ENCODE measurements at regions not wholly inside any gene's neighbourhood (a gene's known extent, or its start where the extent isn't known, plus 50 kb on each side); places are given as distances from the start of the nearest gene placed in this dataset.

- no peak for DNase-seq (ENCODE audit: low read depth in 1 of 2, low spot score in 1 of 2)
- no peak overlapping the region for H3K4me3 ChIP-seq (replicated peaks; ENCODE audit: insufficient read depth, low read length)
- H3K27ac ChIP-seq (replicated peaks) = no peak overlapping the region
- no peaks in the 10 kb centered on the region for H3K27me3 ChIP-seq (ENCODE audit: insufficient read depth, poor library complexity, severe bottlenecking)
- TF ChIP-seq GABPA (IDR thresholded peaks at IDR 0.05; ENCODE audit: low read depth) (no peak), SPI1 (IDR thresholded peaks at IDR 0.05; ENCODE audit: borderline replicate concordance, low read depth) (no peak), CTCF (IDR thresholded peaks at IDR 0.05; ENCODE audit: insufficient read depth, low read length) (no peak), POLR2AphosphoS5 (IDR thresholded peaks at IDR 0.05; ENCODE audit: low read depth) (no peak), REST (IDR thresholded peaks at IDR 0.05; ENCODE audit: insufficient replicate concordance, low read depth) (no peak)
Measured at GRCh38 chr6:133062696-133063306, 178.4 kb upstream of the EYA4 start.

GRCh38 chr6:133067960-133068359, 173.2 kb upstream of the EYA4 start:
- TF ChIP-seq POLR2AphosphoS5 (IDR thresholded peaks at IDR 0.05; ENCODE audit: low read depth) = no peak
- no peak for TF ChIP-seq GABPA (IDR thresholded peaks at IDR 0.05; ENCODE audit: low read depth)
- TF ChIP-seq REST (IDR thresholded peaks at IDR 0.05; ENCODE audit: insufficient replicate concordance, low read depth) = no peak
- TF ChIP-seq CTCF (IDR thresholded peaks at IDR 0.05; ENCODE audit: insufficient read depth, low read length) = no peak
- no peak for TF ChIP-seq SPI1 (IDR thresholded peaks at IDR 0.05; ENCODE audit: borderline replicate concordance, low read depth)

GRCh38 chr6:133070410-133071043, 170.6 kb upstream of the EYA4 start:
- H3K27ac ChIP-seq (replicated peaks) = no peak overlapping the region
- H3K27me3 ChIP-seq (ENCODE audit: insufficient read depth, poor library complexity, severe bottlenecking) = no peaks in the 10 kb centered on the region
- DNase-seq (ENCODE audit: low read depth in 1 of 2, low spot score in 1 of 2) = no peak
- TF ChIP-seq POLR2AphosphoS5 (IDR thresholded peaks at IDR 0.05; ENCODE audit: low read depth) (no peak), GABPA (IDR thresholded peaks at IDR 0.05; ENCODE audit: low read depth) (no peak), CTCF (IDR thresholded peaks at IDR 0.05; ENCODE audit: insufficient read depth, low read length) (no peak), SPI1 (IDR thresholded peaks at IDR 0.05; ENCODE audit: borderline replicate concordance, low read depth) (no peak), REST (IDR thresholded peaks at IDR 0.05; ENCODE audit: insufficient replicate concordance, low read depth) (no peak)
- no peak overlapping the region for H3K4me3 ChIP-seq (replicated peaks; ENCODE audit: insufficient read depth, low read length)

More at GRCh38 chr6:133067960-133068359, 173.2 kb upstream of the EYA4 start:
- no peak for DNase-seq (ENCODE audit: low read depth in 1 of 2, low spot score in 1 of 2)
- Histone ChIP-seq H3K27me3 (ENCODE audit: insufficient read depth, poor library complexity, severe bottlenecking) (no peaks in the 10 kb centered on the region), H3K4me3 (replicated peaks; ENCODE audit: insufficient read depth, low read length) (no peak overlapping the region), H3K27ac (replicated peaks) (no peak overlapping the region)

Measured in HL-60 (cell line).